Thyroid gland (tissue), 4 donors: ENCODE measurements at regions not wholly inside any gene's neighbourhood (a gene's known extent, or its start where the extent isn't known, plus 50 kb on each side); places are given as distances from the start of the nearest gene placed in this dataset.

ENCODE experiments used
- DNase-seq, 2 donors: peaks; one replicate each; pipeline ENCODE4 v3.0.0-alpha.2; 2019
- H3K27ac ChIP-seq, 3 donors: fragments of 200-600 bp; sonication (generic); 1 replicate in 2 of 3; 2 replicates in 1 of 3; pipeline ENCODE4 v1.5.1; 2016 to 2019; ENCODE audit warnings: mild to moderate bottlenecking in 1 of 3, moderate library complexity in 1 of 3
- H3K27me3 ChIP-seq: fragments of 200-600 bp; sonication (generic); one replicate; pipeline ENCODE4 v1.5.1; 2019
- H3K36me3 ChIP-seq, 2 donors: fragments of 200-600 bp; sonication (generic); one replicate each; pipeline ENCODE4 v1.5.1; 2016 to 2019
- H3K4me1 ChIP-seq, 2 donors: fragments of 200-600 bp; sonication (generic); one replicate each; pipeline ENCODE4 v1.5.1; 2017 to 2019
- H3K4me3 ChIP-seq, 3 donors: fragments of 200-600 bp; sonication (generic); replicated peaks in 1 of 3; 1 replicate in 2 of 3; 2 replicates in 1 of 3; pipeline ENCODE4 v1.5.1; 2016; ENCODE audit warnings: mild to moderate bottlenecking in 1 of 3
- H3K9me3 ChIP-seq: fragments of 200-600 bp; sonication (generic); one replicate; pipeline ENCODE4 v1.5.1; 2017
- CTCF ChIP-seq, 6 experiments: fragments of 200-600 bp in 3 of 6; fragments of 450-650 bp in 3 of 6; sonication (generic) in 3 of 6; IDR thresholded peaks; one replicate each; pipeline ENCODE4 v1.5.1; 2016 to 2019; ENCODE audit warnings: antibody characterized with exemption in 6 of 6, mild to moderate bottlenecking in 2 of 6, inconsistent platforms in 1 of 6, moderate library complexity in 1 of 6
- POLR2A ChIP-seq, 2 donors: fragments of 450-650 bp; IDR thresholded peaks; one replicate each; pipeline ENCODE4 v1.6.1; 2017; ENCODE audit warnings: antibody characterized with exemption in 2 of 2, mild to moderate bottlenecking in 2 of 2, moderate library complexity in 1 of 2
- WGBS, 2 donors: methylation state at CpG; one replicate each; pipeline ENCODE4 v1.1.5; 2017; 5-methylcytosine and 5-hydroxymethylcytosine counted together
- intact Hi-C: fragments of 100-400 bp; cut with DNase I; formaldehyde crosslinking; loops from one replicate; pipeline ENCODE4 v1.15.1; 2023

- intact Hi-C loops, result no loop called here
- no peaks in the 10 kb centered on the region for H3K9me3 ChIP-seq
- H3K27ac ChIP-seq, result no peak overlapping the region
- DNase-seq, result no peak
- H3K4me1 ChIP-seq, result peaks cover 24 to 27% of the 10 kb centered on the region in 2 donors
- WGBS, 2 donors, result 92 to 94% methylated on average over 3 of the region's 3 CpGs
- TF ChIP-seq CTCF (IDR thresholded peaks at IDR 0.05) (no peak), POLR2A (IDR thresholded peaks at IDR 0.05) (no peak)
- no peaks in the 10 kb centered on the region for H3K27me3 ChIP-seq
- H3K4me3 ChIP-seq, result no peak overlapping the region
- no peaks in the 10 kb centered on the region for H3K36me3 ChIP-seq
Observed at GRCh38 chr15:39354189-39354588, 226.7 kb upstream of the THBS1 start.

GRCh38 chr15:39357480-39358268 is 223.2 kb upstream of the THBS1 start:
- Histone ChIP-seq H3K4me1 (peaks cover 31 to 32% of the 10 kb centered on the region in 2 donors), H3K27ac (peak overlapping the region; percentile 50 to 77 (median 61)), H3K4me3 (no peak overlapping the region), H3K36me3 (no peaks in the 10 kb centered on the region), H3K27me3 (no peaks in the 10 kb centered on the region), H3K9me3 (no peaks in the 10 kb centered on the region)
- intact Hi-C loops, result no loop called here
- peak in 1 of 2 donors; percentile 4 for DNase-seq
- WGBS, 2 donors, result 65 to 67% methylated on average over 8 of the region's 8 CpGs
- TF ChIP-seq CTCF (IDR thresholded peaks at IDR 0.05) (no peak), POLR2A (IDR thresholded peaks at IDR 0.05) (no peak)

- no peaks in the 10 kb centered on the region for H3K9me3 ChIP-seq
- H3K27ac ChIP-seq, result peak overlapping the region; percentile 50 to 77 (median 61)
- DNase-seq, result peak; percentile 59 to 68
- no peaks in the 10 kb centered on the region for H3K36me3 ChIP-seq
- intact Hi-C loops, result no loop called here
- TF ChIP-seq POLR2A (IDR thresholded peaks at IDR 0.05) (peak in 1 of 2 donors; percentile 9), CTCF (IDR thresholded peaks at IDR 0.05) (no peak)
- no peak overlapping the region for H3K4me3 ChIP-seq
- 5 to 24% methylated on average over 3 of the region's 3 CpGs for WGBS, 2 donors
- H3K27me3 ChIP-seq, result no peaks in the 10 kb centered on the region
- peaks cover 31 to 32% of the 10 kb centered on the region in 2 donors for H3K4me1 ChIP-seq
Observed at GRCh38 chr15:39358441-39359041, 222.3 kb upstream of the THBS1 start.

GRCh38 chr15:39359771-39360170 is 221.1 kb upstream of the THBS1 start:
- intact Hi-C loops, result no loop called here
- Histone ChIP-seq H3K4me1 (peaks cover 31 to 32% of the 10 kb centered on the region in 2 donors), H3K36me3 (no peaks in the 10 kb centered on the region), H3K9me3 (no peaks in the 10 kb centered on the region), H3K4me3 (no peak overlapping the region), H3K27me3 (no peaks in the 10 kb centered on the region), H3K27ac (no peak overlapping the region)
- TF ChIP-seq POLR2A (IDR thresholded peaks at IDR 0.05) (no peak), CTCF (IDR thresholded peaks at IDR 0.05) (no peak)
- 78 to 82% methylated on average over 3 of the region's 3 CpGs for WGBS, 2 donors
- DNase-seq, result no peak

GRCh38 chr15:39360452-39360851 is 220.4 kb upstream of the THBS1 start:
- H3K9me3 ChIP-seq, result no peaks in the 10 kb centered on the region
- H3K27me3 ChIP-seq, result no peaks in the 10 kb centered on the region
- no peak for DNase-seq
- WGBS, 2 donors, result 71 to 78% methylated on average over 2 of the region's 2 CpGs
- H3K4me3 ChIP-seq, result no peak overlapping the region
- TF ChIP-seq CTCF (IDR thresholded peaks at IDR 0.05) (no peak), POLR2A (IDR thresholded peaks at IDR 0.05) (no peak)
- H3K4me1 ChIP-seq, result peaks cover 31 to 32% of the 10 kb centered on the region in 2 donors
- no peak overlapping the region for H3K27ac ChIP-seq
- no peaks in the 10 kb centered on the region for H3K36me3 ChIP-seq
- intact Hi-C loops, result no loop called here
